GM21367 (cell line): ENCODE measurements at regions not wholly inside any gene's neighbourhood (a gene's known extent, or its start where the extent isn't known, plus 50 kb on each side); places are given as distances from the start of the nearest gene placed in this dataset.
"Not testable (repeated sequence)": the region's sequence is repeated elsewhere in the genome, so short reads cannot be mapped to it uniquely, and the experiment has no call there.

Experiments used
- ATAC-seq: cut with Tn5 transposase; IDR thresholded peaks from one replicate; pipeline ENCODE4 v1.9.1; 2021; ENCODE audit not compliant: unreplicated experiment

- ATAC-seq = no peak
Measured at GRCh38 chr11:38060920-38061319, 1462.9 kb upstream of the RAG2 start.

- no peak for ATAC-seq
Measured at GRCh38 chr11:38060136-38060535, 1462.1 kb upstream of the RAG2 start.

GRCh38 chr11:38046571-38047135 lies 1448.6 kb upstream of the RAG2 start:
- ATAC-seq = no peak

- no peak for ATAC-seq
Measured at GRCh38 chr11:38043060-38043459, 1445.0 kb upstream of the RAG2 start.

- ATAC-seq = no peak
Measured at GRCh38 chr11:38038777-38039176, 1440.7 kb upstream of the RAG2 start.

GRCh38 chr11:38019072-38019775 lies 1421.2 kb upstream of the RAG2 start:
- no peak for ATAC-seq

GRCh38 chr11:38014405-38014804 lies 1416.4 kb upstream of the RAG2 start:
- ATAC-seq = no peak

GRCh38 chr11:38013157-38013556 lies 1415.1 kb upstream of the RAG2 start:
- no peak for ATAC-seq

GRCh38 chr11:38011496-38011895 lies 1413.5 kb upstream of the RAG2 start:
- no peak for ATAC-seq

GRCh38 chr11:38009932-38010331 lies 1411.9 kb upstream of the RAG2 start:
- no peak for ATAC-seq

- ATAC-seq = no peak
Measured at GRCh38 chr11:38006466-38006865, 1408.4 kb upstream of the RAG2 start.

- no peak for ATAC-seq
Measured at GRCh38 chr11:38005597-38005996, 1407.6 kb upstream of the RAG2 start.

GRCh38 chr11:37999171-37999570 lies 1401.1 kb upstream of the RAG2 start:
- no peak for ATAC-seq

- ATAC-seq = no peak
Measured at GRCh38 chr11:37995886-37996285, 1397.8 kb upstream of the RAG2 start.

GRCh38 chr11:37988031-37988430 lies 1390.0 kb upstream of the RAG2 start:
- no peak for ATAC-seq

- ATAC-seq = no peak
Measured at GRCh38 chr11:37984991-37985390, 1387.0 kb upstream of the RAG2 start.

- no peak for ATAC-seq
Measured at GRCh38 chr11:37978647-37979046, 1380.6 kb upstream of the RAG2 start.

GRCh38 chr11:37973941-37974340 lies 1375.9 kb upstream of the RAG2 start:
- ATAC-seq = no peak

- no peak for ATAC-seq
Measured at GRCh38 chr11:37972691-37973090, 1374.7 kb upstream of the RAG2 start.

- not testable (repeated sequence) for ATAC-seq
Measured at GRCh38 chr11:37969336-37969735, 1371.3 kb upstream of the RAG2 start.

GRCh38 chr11:37968148-37968547 lies 1370.1 kb upstream of the RAG2 start:
- ATAC-seq = no peak

GRCh38 chr11:37967635-37968034 lies 1369.6 kb upstream of the RAG2 start:
- no peak for ATAC-seq

- no peak for ATAC-seq
Measured at GRCh38 chr11:37963440-37963839, 1365.4 kb upstream of the RAG2 start.
